ENCODE measurements at regions not wholly inside any gene's neighbourhood (a gene's known extent, or its start where the extent isn't known, plus 50 kb on each side); places are given as distances from the start of the nearest gene placed in this dataset.

- WGBS (ENCODE audit: insufficient coverage), result 94% methylated on average over 5 of the region's 11 CpGs
- Histone ChIP-seq H3K4me3 (replicated peaks in 1 of 3; ENCODE audit: low read depth in 2 of 3, low read length in 3 of 3) (no peak overlapping the region), H3K36me3 (replicated peaks in 1 of 2; ENCODE audit: control insufficient read depth in 1 of 2, insufficient read depth in 2 of 2, low read length in 2 of 2) (no peaks in the 10 kb centered on the region), H2AFZ (ENCODE audit: insufficient read depth, low read depth, low read length, poor library complexity, severe bottlenecking) (no peak overlapping the region), H3K27ac (ENCODE audit: low read depth in 1 of 2, low read length in 2 of 2) (no peak overlapping the region), H3K9ac (ENCODE audit: insufficient read depth, low read length, poor library complexity, severe bottlenecking) (no peak overlapping the region), H3K4me2 (replicated peaks; ENCODE audit: extremely low read depth, low read length, poor library complexity, severe bottlenecking) (no peak overlapping the region), H3K9me3 (replicated peaks in 1 of 2; ENCODE audit: control insufficient read depth in 1 of 2, insufficient read depth in 1 of 2, low read length in 2 of 2) (no peaks in the 10 kb centered on the region), H3K4me1 (ENCODE audit: control insufficient read depth in 1 of 2, insufficient read depth in 2 of 2, low read length in 2 of 2) (no peaks in the 10 kb centered on the region), H3K79me2 (ENCODE audit: insufficient read depth, low read length) (no peaks in the 10 kb centered on the region), H3K27me3 (ENCODE audit: control insufficient read depth in 2 of 2, insufficient read depth in 2 of 2, low read length in 2 of 2) (peaks cover 0 to 2% of the 10 kb centered on the region in 2 donors), H4K20me1 (ENCODE audit: insufficient read depth, low read length) (no peaks in the 10 kb centered on the region)
- H3K36me3 Mint-ChIP-seq, result no peaks in the 10 kb centered on the region
- no peak for DNase-seq
- no peak for TF ChIP-seq CTCF (IDR thresholded peaks at IDR 0.05)
- H3K9me3 Mint-ChIP-seq, result peaks cover 0 to 2% (median 0%) of the 10 kb centered on the region in 7 donors
- no peak overlapping the region for H3K4me3 Mint-ChIP-seq
- peaks cover 2 to 6% (median 4%) of the 10 kb centered on the region in 3 donors for H3K27me3 Mint-ChIP-seq (ENCODE audit: low read depth in 3 of 3)
- H3K27ac Mint-ChIP-seq, result no peak overlapping the region
- no peaks in the 10 kb centered on the region for H3K4me1 Mint-ChIP-seq
- intact Hi-C loops (cut with micrococcal nuclease), result no loop called here
Observed at GRCh38 chr11:96447208-96448110, 57.6 kb downstream of the JRKL start.

- Mint-ChIP-seq H3K9me3 (no peaks in the 10 kb centered on the region), H3K4me1 (no peaks in the 10 kb centered on the region), H3K36me3 (no peaks in the 10 kb centered on the region), H3K4me3 (no peak overlapping the region), H3K27me3 (ENCODE audit: low read depth in 3 of 3) (peaks cover 0 to 6% (median 4%) of the 10 kb centered on the region in 3 donors), H3K27ac (no peak overlapping the region)
- Histone ChIP-seq H3K9ac (ENCODE audit: insufficient read depth, low read length, poor library complexity, severe bottlenecking) (no peak overlapping the region), H2AFZ (ENCODE audit: insufficient read depth, low read depth, low read length, poor library complexity, severe bottlenecking) (no peak overlapping the region), H4K20me1 (ENCODE audit: insufficient read depth, low read length) (no peaks in the 10 kb centered on the region), H3K4me2 (replicated peaks; ENCODE audit: extremely low read depth, low read length, poor library complexity, severe bottlenecking) (no peak overlapping the region), H3K4me3 (replicated peaks in 1 of 3; ENCODE audit: low read depth in 2 of 3, low read length in 3 of 3) (no peak overlapping the region), H3K79me2 (ENCODE audit: insufficient read depth, low read length) (no peaks in the 10 kb centered on the region), H3K27ac (ENCODE audit: low read depth in 1 of 2, low read length in 2 of 2) (no peak overlapping the region), H3K36me3 (replicated peaks in 1 of 2; ENCODE audit: control insufficient read depth in 1 of 2, insufficient read depth in 2 of 2, low read length in 2 of 2) (no peaks in the 10 kb centered on the region), H3K27me3 (ENCODE audit: control insufficient read depth in 2 of 2, insufficient read depth in 2 of 2, low read length in 2 of 2) (peaks cover 0 to 2% of the 10 kb centered on the region in 2 donors), H3K4me1 (ENCODE audit: control insufficient read depth in 1 of 2, insufficient read depth in 2 of 2, low read length in 2 of 2) (no peaks in the 10 kb centered on the region), H3K9me3 (replicated peaks in 1 of 2; ENCODE audit: control insufficient read depth in 1 of 2, insufficient read depth in 1 of 2, low read length in 2 of 2) (no peaks in the 10 kb centered on the region)
- no peak for DNase-seq
- 100% methylated on average over 2 of the region's 3 CpGs for WGBS (ENCODE audit: insufficient coverage)
- no peak for TF ChIP-seq CTCF (IDR thresholded peaks at IDR 0.05)
- intact Hi-C loops (cut with micrococcal nuclease), result no loop called here
Observed at GRCh38 chr11:96448225-96448624, 58.4 kb downstream of the JRKL start.

Data from CD14-positive monocyte (primary cell).